Endodermal cell (in vitro differentiated cells): ENCODE measurements at regions not wholly inside any gene's neighbourhood (a gene's known extent, or its start where the extent isn't known, plus 50 kb on each side); places are given as distances from the start of the nearest gene placed in this dataset.

Experiments used
- DNase-seq: peaks from one replicate; pipeline ENCODE4 v3.0.0-alpha.2; 2017
- H3K27ac ChIP-seq: 2 replicates; pipeline ENCODE4 v1.5.1; 2013; ENCODE audit warnings: mild to moderate bottlenecking, low read depth, low read length, moderate library complexity
- H3K27me3 ChIP-seq: 2 replicates; pipeline ENCODE4 v1.6.1; 2013; ENCODE audit warnings: mild to moderate bottlenecking, low read length, moderate library complexity; ENCODE audit not compliant: insufficient read depth, control insufficient read depth, poor library complexity, severe bottlenecking
- H3K36me3 ChIP-seq: 2 replicates; pipeline ENCODE4 v1.7.0; 2013; ENCODE audit warnings: mild to moderate bottlenecking, low read length, moderate library complexity; ENCODE audit not compliant: control insufficient read depth, insufficient read depth
- H3K4me1 ChIP-seq: one replicate; pipeline ENCODE4 v1.7.0; 2013; ENCODE audit warnings: low read length; ENCODE audit not compliant: control insufficient read depth, insufficient read depth
- H3K4me3 ChIP-seq: 2 replicates; pipeline ENCODE4 v1.5.1; 2013; ENCODE audit warnings: mild to moderate bottlenecking, low read length, moderate library complexity
- H3K9ac ChIP-seq: 2 replicates; pipeline ENCODE4 v1.6.1; 2013; ENCODE audit warnings: mild to moderate bottlenecking, low read length, moderate library complexity; ENCODE audit not compliant: poor library complexity, severe bottlenecking; ENCODE audit errors: extremely low read depth
- H3K9me3 ChIP-seq: 2 replicates; pipeline ENCODE4 v1.6.1; 2013; ENCODE audit warnings: mild to moderate bottlenecking, low read length, moderate library complexity; ENCODE audit not compliant: control insufficient read depth
- H3K27ac Mint-ChIP-seq: 2 replicates; pipeline ENCODE4 v1.8.0; 2020; ENCODE audit warnings: mixed read lengths
- H3K27me3 Mint-ChIP-seq: 2 replicates; pipeline ENCODE4 v1.8.0; 2021; ENCODE audit warnings: mild to moderate bottlenecking, mixed read lengths; ENCODE audit not compliant: insufficient read depth
- H3K36me3 Mint-ChIP-seq: 2 replicates; pipeline ENCODE4 v1.8.0; 2020; ENCODE audit warnings: low read depth, mixed read lengths
- H3K4me1 Mint-ChIP-seq: 2 replicates; pipeline ENCODE4 v1.8.0; 2020; ENCODE audit warnings: mixed read lengths
- H3K4me3 Mint-ChIP-seq: 2 replicates; pipeline ENCODE4 v1.8.0; 2020; ENCODE audit warnings: mild to moderate bottlenecking, moderate library complexity, mixed read lengths
- H3K9me3 Mint-ChIP-seq: 2 replicates; pipeline ENCODE4 v1.8.0; 2020; ENCODE audit warnings: mild to moderate bottlenecking, mixed read lengths
- CTCF ChIP-seq: fragments of 200-600 bp; sonication (generic); conservative IDR thresholded peaks from 2 replicates; pipeline ENCODE4 v1.5.0; 2021; ENCODE audit warnings: antibody characterized with exemption, mild to moderate bottlenecking
- WGBS, 2 experiments: methylation state at CpG; one replicate each; pipeline versions ENCODE4 v1.1.5 to v1.1.7; 2013; ENCODE audit warnings: missing lambda C conversion rate in 2 of 2, mixed read lengths in 1 of 2; ENCODE audit not compliant: insufficient coverage in 1 of 2, insufficient read length in 1 of 2; 5-methylcytosine and 5-hydroxymethylcytosine counted together

GRCh38 chr19:57016491-57016890 lies 103.3 kb upstream of the USP29 start:
- Histone ChIP-seq H3K9me3 (peaks cover 52% of the 10 kb centered on the region), H3K27me3 (no peaks in the 10 kb centered on the region), H3K9ac (no peak overlapping the region), H3K4me3 (no peak overlapping the region), H3K4me1 (no peaks in the 10 kb centered on the region), H3K36me3 (no peaks in the 10 kb centered on the region), H3K27ac (no peak overlapping the region)
- no peak overlapping the region for H3K27ac Mint-ChIP-seq
- no peak for TF ChIP-seq CTCF
- peaks cover 1% of the 10 kb centered on the region for H3K36me3 Mint-ChIP-seq
- no peaks in the 10 kb centered on the region for H3K4me1 Mint-ChIP-seq
- H3K9me3 Mint-ChIP-seq, result peaks cover 78% of the 10 kb centered on the region
- H3K27me3 Mint-ChIP-seq, result no peaks in the 10 kb centered on the region
- no peak for DNase-seq
- WGBS, 2 experiments, result 77 to 84% methylated on average over 12 to 14 of the region's 14 CpGs
- no peak overlapping the region for H3K4me3 Mint-ChIP-seq

GRCh38 chr19:57025491-57025890 lies 94.3 kb upstream of the USP29 start:
- Mint-ChIP-seq H3K36me3 (no peaks in the 10 kb centered on the region), H3K9me3 (peaks cover 93% of the 10 kb centered on the region), H3K27ac (no peak overlapping the region), H3K4me3 (no peak overlapping the region), H3K27me3 (no peaks in the 10 kb centered on the region), H3K4me1 (no peaks in the 10 kb centered on the region)
- TF ChIP-seq CTCF, result no peak
- peaks cover 86% of the 10 kb centered on the region for H3K9me3 ChIP-seq
- no peaks in the 10 kb centered on the region for H3K36me3 ChIP-seq
- H3K4me1 ChIP-seq, result no peaks in the 10 kb centered on the region
- no peak overlapping the region for H3K27ac ChIP-seq
- no peak for DNase-seq
- 79% methylated on average over 4 of the region's 4 CpGs; no CpG with 5 or more reads in 1 of the 2 experiments for WGBS, 2 experiments
- H3K9ac ChIP-seq, result no peak overlapping the region
- H3K4me3 ChIP-seq, result no peak overlapping the region
- H3K27me3 ChIP-seq, result no peaks in the 10 kb centered on the region

GRCh38 chr19:57026476-57026875 lies 93.3 kb upstream of the USP29 start:
- H3K36me3 ChIP-seq, result no peaks in the 10 kb centered on the region
- TF ChIP-seq CTCF, result no peak
- no peak overlapping the region for H3K4me3 ChIP-seq
- peaks cover 89% of the 10 kb centered on the region for H3K9me3 ChIP-seq
- peaks cover 96% of the 10 kb centered on the region for H3K9me3 Mint-ChIP-seq
- H3K4me1 Mint-ChIP-seq, result no peaks in the 10 kb centered on the region
- H3K27me3 ChIP-seq, result no peaks in the 10 kb centered on the region
- no peak overlapping the region for H3K4me3 Mint-ChIP-seq
- H3K9ac ChIP-seq, result no peak overlapping the region
- no peaks in the 10 kb centered on the region for H3K4me1 ChIP-seq
- DNase-seq, result no peak
- H3K27ac Mint-ChIP-seq, result no peak overlapping the region
- no peaks in the 10 kb centered on the region for H3K36me3 Mint-ChIP-seq
- WGBS, 2 experiments, result 81% methylated on average over 2 of the region's 3 CpGs; no CpG with 5 or more reads in 1 of the 2 experiments
- H3K27ac ChIP-seq, result no peak overlapping the region
- H3K27me3 Mint-ChIP-seq, result no peaks in the 10 kb centered on the region
